Endothelial cell (in vitro differentiated cells): ENCODE measurements at regions not wholly inside any gene's neighbourhood (a gene's known extent, or its start where the extent isn't known, plus 50 kb on each side); places are given as distances from the start of the nearest gene placed in this dataset.
A peak's percentile ranks its signal among the peaks of the same experiment; 100 is the strongest.
"Not testable (repeated sequence)": the region's sequence is repeated elsewhere in the genome, so short reads cannot be mapped to it uniquely, and the experiment has no call there.

Experiments
- DNase-seq: peaks from one replicate; pipeline ENCODE4 v3.0.0; 2021; ENCODE audit warnings: low spot score
- H3K27ac Mint-ChIP-seq: one replicate; pipeline ENCODE4 v1.8.0; 2021; ENCODE audit warnings: mixed read lengths, inconsistent platforms; ENCODE audit not compliant: unreplicated experiment
- H3K27me3 Mint-ChIP-seq: one replicate; pipeline ENCODE4 v1.8.0; 2021; ENCODE audit warnings: mild to moderate bottlenecking, moderate library complexity, mixed read lengths, inconsistent platforms; ENCODE audit not compliant: unreplicated experiment
- H3K36me3 Mint-ChIP-seq: one replicate; pipeline ENCODE4 v1.8.0; 2021; ENCODE audit warnings: mild to moderate bottlenecking, low read depth, mixed read lengths, inconsistent platforms; ENCODE audit not compliant: unreplicated experiment
- H3K4me1 Mint-ChIP-seq: one replicate; pipeline ENCODE4 v1.8.0; 2021; ENCODE audit warnings: mild to moderate bottlenecking, mixed read lengths, inconsistent platforms; ENCODE audit not compliant: unreplicated experiment
- H3K4me3 Mint-ChIP-seq: one replicate; pipeline ENCODE4 v1.8.0; 2021; ENCODE audit warnings: mild to moderate bottlenecking, mixed read lengths, inconsistent platforms; ENCODE audit not compliant: unreplicated experiment
- H3K9me3 Mint-ChIP-seq: one replicate; pipeline ENCODE4 v1.8.0; 2021; ENCODE audit warnings: mixed read lengths, inconsistent platforms; ENCODE audit not compliant: unreplicated experiment
- TF ChIP-seq, protein P1 (sequence below): fragments of 200-600 bp; sonication (generic); IDR thresholded peaks from one replicate; pipeline ENCODE4 v1.5.0; 2021; ENCODE audit warnings: antibody characterized with exemption; ENCODE audit not compliant: unreplicated experiment

DNA sequence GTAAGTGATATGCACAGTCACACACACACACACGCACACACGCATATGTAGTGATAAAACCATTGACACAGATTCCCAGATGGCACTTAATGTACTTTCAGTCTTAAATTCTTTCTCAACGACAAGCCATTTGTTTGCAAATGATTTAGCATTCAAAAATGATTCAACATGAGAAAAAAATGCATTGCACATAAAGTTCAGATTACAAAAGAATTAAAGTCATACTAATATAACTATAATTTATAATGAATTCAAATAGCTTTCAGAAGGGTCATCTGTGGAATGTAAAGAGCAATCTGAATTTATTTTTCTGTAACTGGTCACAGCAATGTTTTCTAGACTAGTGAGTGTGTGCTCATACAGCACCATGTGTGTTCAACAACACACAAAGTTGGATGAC lies 521.6 kb upstream of the ZNF337 start:
- no peaks in the 10 kb centered on the region for H3K9me3 Mint-ChIP-seq
- no peaks in the 10 kb centered on the region for H3K27me3 Mint-ChIP-seq
- H3K27ac Mint-ChIP-seq: no peak overlapping the region
- H3K4me1 Mint-ChIP-seq: no peaks in the 10 kb centered on the region
- H3K4me3 Mint-ChIP-seq: no peak overlapping the region
- no peak for DNase-seq
- TF ChIP-seq, protein P1, sequence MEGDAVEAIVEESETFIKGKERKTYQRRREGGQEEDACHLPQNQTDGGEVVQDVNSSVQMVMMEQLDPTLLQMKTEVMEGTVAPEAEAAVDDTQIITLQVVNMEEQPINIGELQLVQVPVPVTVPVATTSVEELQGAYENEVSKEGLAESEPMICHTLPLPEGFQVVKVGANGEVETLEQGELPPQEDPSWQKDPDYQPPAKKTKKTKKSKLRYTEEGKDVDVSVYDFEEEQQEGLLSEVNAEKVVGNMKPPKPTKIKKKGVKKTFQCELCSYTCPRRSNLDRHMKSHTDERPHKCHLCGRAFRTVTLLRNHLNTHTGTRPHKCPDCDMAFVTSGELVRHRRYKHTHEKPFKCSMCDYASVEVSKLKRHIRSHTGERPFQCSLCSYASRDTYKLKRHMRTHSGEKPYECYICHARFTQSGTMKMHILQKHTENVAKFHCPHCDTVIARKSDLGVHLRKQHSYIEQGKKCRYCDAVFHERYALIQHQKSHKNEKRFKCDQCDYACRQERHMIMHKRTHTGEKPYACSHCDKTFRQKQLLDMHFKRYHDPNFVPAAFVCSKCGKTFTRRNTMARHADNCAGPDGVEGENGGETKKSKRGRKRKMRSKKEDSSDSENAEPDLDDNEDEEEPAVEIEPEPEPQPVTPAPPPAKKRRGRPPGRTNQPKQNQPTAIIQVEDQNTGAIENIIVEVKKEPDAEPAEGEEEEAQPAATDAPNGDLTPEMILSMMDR: no peak
- no peaks in the 10 kb centered on the region for H3K36me3 Mint-ChIP-seq

DNA sequence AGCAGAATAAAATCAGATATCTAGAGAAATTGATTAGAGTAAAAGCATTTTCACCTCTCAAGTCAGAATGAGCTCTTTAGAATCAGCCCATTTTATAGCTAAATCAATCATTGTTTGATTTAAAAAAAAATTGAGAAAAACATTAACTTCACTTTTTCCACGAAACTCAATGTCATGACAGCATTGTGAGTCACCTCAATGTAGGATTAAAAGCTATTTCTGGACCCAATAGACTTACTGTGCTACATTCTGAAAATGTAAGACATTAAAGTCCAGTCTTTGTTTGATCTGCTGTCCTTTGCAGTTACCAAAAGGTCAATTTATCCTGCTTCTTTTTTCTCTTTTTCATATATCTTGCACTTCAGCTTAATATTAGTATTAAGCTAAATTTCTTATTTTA lies 519.4 kb upstream of the ZNF337 start:
- Mint-ChIP-seq H3K27me3 (no peaks in the 10 kb centered on the region), H3K27ac (no peak overlapping the region), H3K4me1 (no peaks in the 10 kb centered on the region), H3K36me3 (no peaks in the 10 kb centered on the region), H3K9me3 (no peaks in the 10 kb centered on the region), H3K4me3 (no peak overlapping the region)
- TF ChIP-seq, protein P1: no peak
- DNase-seq: no peak

DNA sequence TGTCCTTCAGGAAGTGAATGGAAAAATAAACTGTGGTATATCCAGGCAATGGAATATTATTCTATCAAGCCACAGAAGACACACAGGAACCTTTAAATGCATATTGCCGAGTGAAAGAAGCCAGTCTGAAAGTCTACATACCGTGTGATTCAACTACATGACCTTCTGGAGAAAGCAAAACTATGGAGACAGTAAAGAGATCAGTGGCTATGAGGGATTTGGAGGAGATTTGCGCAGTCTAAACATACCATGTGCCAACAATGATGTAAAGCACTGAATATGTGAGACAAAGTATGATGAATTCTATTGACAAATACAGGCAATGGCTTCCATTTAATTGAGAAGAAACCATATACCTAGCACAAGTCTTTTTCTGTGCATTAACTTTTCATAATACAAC lies 518.3 kb upstream of the ZNF337 start:
- no peaks in the 10 kb centered on the region for H3K27me3 Mint-ChIP-seq

DNA sequence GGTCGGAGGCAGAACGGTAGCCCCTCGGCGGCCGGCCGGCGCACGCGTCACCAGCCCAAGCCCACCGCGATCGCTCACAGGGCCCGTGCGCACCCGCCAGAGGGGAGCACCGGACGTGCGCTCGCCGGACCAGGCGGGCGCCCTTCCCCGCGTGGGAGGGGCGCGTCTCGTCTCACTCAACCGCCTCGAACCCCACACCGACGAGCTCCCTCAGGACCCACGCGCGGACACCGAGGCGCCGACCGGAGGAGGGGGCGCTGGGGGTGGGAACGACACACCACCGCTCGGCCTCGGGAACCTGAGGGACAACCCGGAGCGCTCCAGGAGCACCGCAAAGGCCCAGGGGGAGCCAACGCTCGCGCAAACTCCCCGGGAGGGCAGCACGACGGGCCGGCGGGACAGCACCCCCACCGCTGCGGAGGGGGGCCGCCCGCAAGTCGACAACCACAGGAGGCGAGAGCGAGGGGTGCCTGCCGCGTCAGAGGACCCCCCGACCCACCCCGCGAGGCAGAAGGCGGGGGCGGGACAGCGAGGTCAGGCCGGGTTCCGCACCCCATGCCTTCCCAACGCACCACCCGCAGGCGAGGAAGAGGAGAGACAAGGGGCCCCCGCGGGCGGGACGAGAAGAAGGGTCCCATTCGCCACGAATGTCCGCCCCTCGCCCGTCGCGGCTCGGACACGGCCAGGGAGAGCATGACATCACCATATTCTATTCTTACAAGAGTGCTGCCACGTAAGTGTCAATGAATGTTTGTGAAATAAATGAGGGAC lies 512.7 kb upstream of the ZNF337 start:
- Mint-ChIP-seq H3K27ac (no peak overlapping the region), H3K9me3 (no peaks in the 10 kb centered on the region), H3K4me3 (peak overlapping the region; percentile 53), H3K27me3 (peaks cover 5% of the 10 kb centered on the region), H3K4me1 (peaks cover 3% of the 10 kb centered on the region), H3K36me3 (no peaks in the 10 kb centered on the region)
- TF ChIP-seq, protein P1: no peak
- peak; percentile 22 for DNase-seq

More for the DNA sequence above, 518.3 kb upstream of the ZNF337 start:
- H3K36me3 Mint-ChIP-seq: no peaks in the 10 kb centered on the region
- no peaks in the 10 kb centered on the region for H3K4me1 Mint-ChIP-seq
- TF ChIP-seq, protein P1: no peak
- H3K27ac Mint-ChIP-seq: no peak overlapping the region
- H3K4me3 Mint-ChIP-seq: no peak overlapping the region
- H3K9me3 Mint-ChIP-seq: no peaks in the 10 kb centered on the region
- DNase-seq: no peak

DNA sequence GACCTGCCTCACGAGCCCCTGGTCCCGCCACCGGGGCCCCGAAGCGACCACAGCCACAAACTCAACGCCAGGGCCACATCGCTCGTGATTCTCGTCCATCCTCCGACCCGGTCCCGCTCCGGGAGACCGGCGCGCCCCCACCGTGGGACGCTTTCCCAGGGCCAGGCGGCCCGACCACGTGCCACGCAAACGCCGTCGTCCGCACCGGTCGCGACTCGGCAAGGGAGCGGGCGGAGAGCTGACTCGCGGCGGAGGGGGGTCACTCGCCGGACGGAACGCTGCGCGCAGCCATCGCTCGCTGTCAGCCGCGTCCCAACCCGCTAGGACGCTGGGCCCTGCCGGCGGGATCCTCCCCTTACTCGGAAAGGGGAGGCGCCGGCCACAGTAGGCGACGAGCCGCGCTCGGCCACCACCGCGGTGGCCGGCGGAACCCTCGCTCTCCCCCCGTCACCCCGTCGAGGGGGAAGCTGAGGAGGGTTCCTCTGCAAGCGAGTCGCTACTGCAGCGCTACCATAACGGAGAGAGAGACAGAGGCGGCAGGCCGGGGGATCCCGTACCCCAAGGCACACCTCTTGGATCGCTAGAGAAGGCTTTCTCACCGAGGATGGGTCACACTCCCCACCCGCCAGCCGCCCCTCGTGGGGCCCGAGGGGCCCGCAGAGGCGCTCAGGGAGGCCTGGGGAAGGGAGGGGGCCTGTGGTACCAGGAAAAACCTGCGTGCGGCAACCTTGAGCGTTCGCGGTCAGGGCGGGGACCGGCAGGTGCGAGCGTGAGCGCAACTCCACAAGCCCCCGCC lies 511.8 kb upstream of the ZNF337 start:
- Mint-ChIP-seq H3K36me3 (no peaks in the 10 kb centered on the region), H3K4me1 (peaks cover 3% of the 10 kb centered on the region), H3K27me3 (peaks cover 5% of the 10 kb centered on the region), H3K4me3 (no peak overlapping the region), H3K27ac (no peak overlapping the region), H3K9me3 (no peaks in the 10 kb centered on the region)
- TF ChIP-seq, protein P1: no peak
- DNase-seq: peak; percentile 53

DNA sequence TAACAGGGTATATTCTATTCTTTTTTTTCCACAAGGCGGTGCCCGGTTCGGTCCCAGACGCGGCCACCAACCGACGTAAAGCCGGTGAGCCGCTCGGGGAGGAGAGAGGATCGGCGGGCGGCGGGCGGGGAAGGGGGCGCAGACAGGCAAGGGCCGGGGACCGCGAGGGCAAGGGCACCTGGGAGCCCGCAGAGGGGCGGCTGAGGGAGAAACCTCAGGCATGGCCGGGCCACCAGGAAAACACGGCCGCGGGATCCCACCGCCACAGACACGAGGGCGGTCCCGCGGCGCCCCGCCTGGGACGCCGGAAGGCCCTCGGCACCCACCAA lies 511.3 kb upstream of the ZNF337 start:
- H3K27me3 Mint-ChIP-seq: not testable (repeated sequence)
- peak overlapping the region; percentile 81 for H3K4me3 Mint-ChIP-seq

More for the DNA sequence above, 511.3 kb upstream of the ZNF337 start:
- not testable (repeated sequence) for H3K4me1 Mint-ChIP-seq, H3K27ac Mint-ChIP-seq, H3K9me3 Mint-ChIP-seq, H3K36me3 Mint-ChIP-seq
- peak; percentile 18 for DNase-seq
